Kidney glomerular epithelial cell (primary cell): ENCODE measurements at regions not wholly inside any gene's neighbourhood (a gene's known extent, or its start where the extent isn't known, plus 50 kb on each side); places are given as distances from the start of the nearest gene placed in this dataset.

Experiments
- DNase-seq: peaks from one replicate; lab custom pipeline; 2025; lab: John Stamatoyannopoulos, UW

DNA sequence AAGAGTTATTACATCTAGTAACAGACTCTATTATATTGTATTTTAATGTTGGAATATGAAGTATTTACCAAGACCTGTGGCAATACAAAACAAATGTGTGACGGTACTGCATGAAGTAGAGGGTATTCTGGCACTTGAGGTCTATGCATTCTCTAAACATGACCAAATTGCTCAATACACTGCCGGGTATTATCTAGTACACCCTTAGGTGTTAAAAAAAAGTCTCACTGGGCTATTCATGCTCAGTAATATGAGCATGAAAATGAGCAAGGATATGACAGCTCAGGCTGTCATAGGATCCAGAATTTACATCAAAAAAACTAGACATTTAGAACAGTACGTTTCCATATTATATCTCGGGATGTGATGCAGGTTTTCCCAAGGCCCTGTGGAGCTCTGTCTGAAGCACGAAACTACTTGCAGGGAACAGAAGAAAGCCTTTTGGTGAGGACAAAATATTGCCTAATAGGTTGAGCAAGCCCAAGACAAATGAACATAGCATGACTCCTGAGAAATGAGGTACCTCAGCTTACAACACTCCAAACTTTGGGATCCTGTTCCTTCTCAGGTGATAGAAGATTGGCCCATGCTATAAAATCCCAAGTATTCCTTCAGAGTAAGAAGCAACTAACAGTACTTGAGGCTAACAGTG lies 74.1 kb upstream of the MAOA start:
- DNase-seq = no peak

DNA sequence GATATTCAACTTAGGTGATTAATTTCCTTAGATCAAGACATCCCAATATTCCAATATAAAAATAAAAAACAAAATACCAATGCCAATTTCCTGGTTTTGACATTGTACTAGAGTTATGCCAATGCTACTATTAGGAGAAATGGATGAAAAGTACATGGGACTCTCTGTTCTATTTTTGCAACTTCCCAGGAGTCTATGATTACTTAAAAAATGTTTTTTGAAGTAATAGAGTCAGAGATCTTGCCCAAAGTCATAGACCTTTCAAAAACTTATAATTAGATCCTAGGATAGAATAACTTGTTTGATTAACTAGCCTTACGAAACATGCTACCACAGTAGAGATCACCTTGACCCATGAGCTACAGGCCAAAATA lies 73.6 kb upstream of the MAOA start:
- DNase-seq = no peak

DNA sequence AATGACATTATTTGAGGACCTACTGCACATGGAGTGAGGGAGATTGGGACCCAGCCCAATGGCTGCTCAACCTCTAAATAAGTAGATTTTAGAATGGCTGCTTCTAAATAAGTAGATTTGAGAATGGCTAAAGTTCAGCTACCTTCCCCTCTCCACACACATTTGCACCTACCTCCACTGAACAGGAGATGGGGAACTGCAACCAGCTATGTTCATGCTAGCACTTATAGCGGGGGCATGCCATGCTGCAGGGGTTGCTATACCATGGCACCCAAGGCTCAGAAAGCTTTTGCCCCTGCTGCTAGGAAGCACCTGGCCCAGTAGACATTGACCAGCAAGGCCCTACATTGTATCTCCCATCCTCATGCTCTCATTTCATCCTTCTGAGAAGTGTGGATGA lies 70.2 kb upstream of the MAOA start:
- no peak for DNase-seq

DNA sequence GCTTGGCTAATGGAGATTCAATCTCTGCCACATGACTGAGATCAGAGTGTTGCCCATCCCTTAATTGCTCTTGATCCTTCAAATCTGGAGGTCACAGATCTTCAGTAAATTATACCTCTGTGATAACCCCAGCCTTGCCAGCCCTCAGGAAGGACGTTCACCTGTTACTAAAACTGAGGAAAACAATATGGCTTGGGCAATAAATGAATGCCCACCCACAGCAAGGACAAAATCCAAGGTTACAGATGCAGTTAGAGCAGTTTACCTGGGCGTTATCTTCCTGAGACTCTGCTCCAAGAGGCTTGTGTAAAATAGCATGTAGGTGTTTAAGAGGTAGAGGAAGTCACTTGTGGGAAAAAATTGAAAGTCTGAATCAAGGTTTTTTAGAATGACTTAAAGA lies 69.3 kb upstream of the MAOA start:
- no peak for DNase-seq

DNA sequence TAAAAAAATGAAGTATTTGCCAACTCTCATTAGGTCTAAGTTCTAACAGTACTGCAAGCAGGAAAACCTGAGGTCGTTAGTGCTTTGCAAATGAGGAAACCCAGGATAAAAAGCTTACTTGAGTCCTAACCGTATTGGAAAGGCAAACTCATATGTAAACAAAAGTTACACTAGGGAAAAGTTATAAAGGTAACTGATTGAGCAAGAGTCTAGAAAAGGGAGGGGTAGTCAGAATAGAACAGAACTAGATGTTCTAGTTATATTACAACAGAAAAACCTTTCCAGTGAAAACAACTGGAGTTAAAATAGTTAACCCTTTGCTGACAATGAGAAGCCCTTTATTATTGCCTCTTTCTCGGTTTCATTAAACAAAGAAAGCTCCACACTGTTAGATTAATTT lies 66.4 kb upstream of the MAOA start:
- no peak for DNase-seq

DNA sequence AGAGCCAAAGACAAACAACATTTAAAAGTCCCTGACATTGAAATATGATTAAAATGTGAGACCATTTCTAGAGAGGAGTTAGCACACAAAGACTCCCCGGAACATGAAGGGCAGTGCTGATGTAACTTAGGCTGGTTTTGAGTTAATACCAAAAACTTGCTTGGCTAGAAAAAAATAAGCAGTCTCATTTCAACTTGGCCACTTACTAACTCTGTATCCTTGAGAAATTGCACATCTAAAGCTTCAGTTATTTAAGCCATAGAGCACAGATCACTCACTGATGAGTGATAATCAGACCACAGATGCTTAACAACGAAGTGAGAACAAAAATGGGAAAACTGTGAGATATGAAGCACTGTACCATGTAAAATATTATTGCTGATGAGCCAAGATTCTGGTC lies 65.9 kb upstream of the MAOA start:
- no peak for DNase-seq

DNA sequence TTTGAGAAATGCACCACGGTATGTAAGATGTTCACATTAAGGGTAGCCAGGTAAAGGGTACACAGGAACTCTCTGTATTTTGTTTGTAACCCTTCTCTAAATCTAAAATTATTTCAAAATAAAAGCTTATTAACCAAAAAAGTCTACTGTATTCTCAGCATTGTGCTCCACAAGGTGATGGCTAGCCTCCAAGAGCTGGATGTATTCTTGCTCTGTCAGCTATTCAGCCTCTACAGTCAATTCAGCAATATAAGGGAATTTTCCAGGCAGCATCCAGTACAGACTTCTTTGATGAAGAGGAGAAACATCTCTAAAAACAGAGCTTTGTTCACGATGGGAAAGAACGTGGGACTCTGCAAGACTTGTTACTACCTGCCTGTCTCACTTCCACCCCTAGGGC lies 63.5 kb upstream of the MAOA start:
- no peak for DNase-seq

DNA sequence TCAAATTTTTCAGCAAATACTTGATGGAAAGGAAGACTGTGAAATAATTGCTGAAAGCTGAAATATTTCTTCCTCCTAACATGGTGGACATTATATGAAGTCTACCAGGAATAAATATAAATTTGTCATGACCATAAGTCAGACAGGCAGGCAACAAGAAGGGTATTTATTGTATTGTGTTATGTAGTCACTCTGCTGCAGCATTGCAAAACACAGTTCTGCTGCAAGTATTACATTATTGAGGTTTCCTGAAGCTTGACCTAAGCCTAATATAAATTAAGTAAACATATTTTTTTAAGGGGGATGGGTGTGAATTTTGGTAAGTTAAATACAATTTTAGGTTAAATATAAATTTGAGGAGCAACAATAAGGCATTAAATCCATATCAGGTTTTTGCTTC lies 60.2 kb upstream of the MAOA start:
- no peak for DNase-seq

DNA sequence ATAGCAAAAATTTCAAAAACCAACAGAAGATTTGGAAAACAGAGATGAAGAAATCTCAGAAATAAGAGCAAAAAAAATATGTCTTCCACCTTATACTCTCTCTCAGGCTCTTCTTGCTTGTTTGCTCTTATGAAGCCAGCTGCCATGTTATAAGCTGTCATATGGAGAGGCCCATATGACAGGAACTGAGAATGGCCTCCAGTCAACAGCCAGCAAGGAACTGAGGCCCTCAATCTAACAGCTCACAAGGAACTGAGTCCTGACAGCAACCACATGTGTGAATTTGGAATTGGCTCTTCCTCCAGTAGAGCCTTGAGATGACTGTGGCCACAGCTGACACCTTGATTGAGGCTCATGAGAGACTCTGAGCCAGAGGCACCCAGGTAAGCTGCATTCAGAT lies 51.3 kb upstream of the MAOA start:
- no peak for DNase-seq

DNA sequence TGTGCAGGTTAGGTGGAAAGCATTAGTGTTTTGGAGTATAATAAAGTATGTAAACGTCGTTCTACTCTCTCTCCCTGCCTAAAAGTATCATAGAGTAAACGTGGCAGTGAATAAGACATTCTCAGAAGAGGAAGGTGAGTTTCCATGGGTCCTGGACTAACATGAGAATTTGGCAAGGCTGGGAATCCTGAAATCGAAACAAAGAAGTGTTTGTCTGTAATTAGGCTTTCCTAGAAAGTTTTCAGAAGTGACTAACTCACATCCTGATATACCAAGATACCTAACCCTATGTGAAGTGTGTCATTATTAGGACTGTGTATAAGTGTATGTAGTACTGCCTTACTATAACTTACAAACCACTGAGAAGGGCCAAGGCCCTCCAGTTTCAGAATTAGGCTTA lies 50.7 kb upstream of the MAOA start:
- DNase-seq = no peak
